Esophagus muscularis mucosa (tissue), 3 donors: ENCODE measurements at regions not wholly inside any gene's neighbourhood (a gene's known extent, or its start where the extent isn't known, plus 50 kb on each side); places are given as distances from the start of the nearest gene placed in this dataset.

Experiments
- POLR2A ChIP-seq: fragments of 450-650 bp; IDR thresholded peaks from one replicate; pipeline ENCODE4 v1.6.1; 2017; ENCODE audit warnings: antibody characterized with exemption, moderate library complexity, mild to moderate bottlenecking, low read depth
- POLR2AphosphoS5 ChIP-seq, 2 donors: sonication (generic); formaldehyde crosslinking; IDR thresholded peaks; one replicate each; pipeline ENCODE4 v1.6.1; 2017; ENCODE audit warnings: antibody characterized with exemption in 2 of 2
- TF ChIP-seq, protein P1 (sequence below), 3 experiments: fragments of 200-600 bp in 2 of 3; fragments of 450-650 bp in 1 of 3; sonication (generic) in 2 of 3; IDR thresholded peaks; one replicate each; pipeline ENCODE4 v1.5.1; 2017 to 2019; ENCODE audit warnings: antibody characterized with exemption in 3 of 3, mild to moderate bottlenecking in 2 of 3, moderate library complexity in 1 of 3

- no peak for TF ChIP-seq POLR2A
- no peak for TF ChIP-seq POLR2AphosphoS5 (IDR thresholded peaks at IDR 0.05)
- TF ChIP-seq, protein P1, sequence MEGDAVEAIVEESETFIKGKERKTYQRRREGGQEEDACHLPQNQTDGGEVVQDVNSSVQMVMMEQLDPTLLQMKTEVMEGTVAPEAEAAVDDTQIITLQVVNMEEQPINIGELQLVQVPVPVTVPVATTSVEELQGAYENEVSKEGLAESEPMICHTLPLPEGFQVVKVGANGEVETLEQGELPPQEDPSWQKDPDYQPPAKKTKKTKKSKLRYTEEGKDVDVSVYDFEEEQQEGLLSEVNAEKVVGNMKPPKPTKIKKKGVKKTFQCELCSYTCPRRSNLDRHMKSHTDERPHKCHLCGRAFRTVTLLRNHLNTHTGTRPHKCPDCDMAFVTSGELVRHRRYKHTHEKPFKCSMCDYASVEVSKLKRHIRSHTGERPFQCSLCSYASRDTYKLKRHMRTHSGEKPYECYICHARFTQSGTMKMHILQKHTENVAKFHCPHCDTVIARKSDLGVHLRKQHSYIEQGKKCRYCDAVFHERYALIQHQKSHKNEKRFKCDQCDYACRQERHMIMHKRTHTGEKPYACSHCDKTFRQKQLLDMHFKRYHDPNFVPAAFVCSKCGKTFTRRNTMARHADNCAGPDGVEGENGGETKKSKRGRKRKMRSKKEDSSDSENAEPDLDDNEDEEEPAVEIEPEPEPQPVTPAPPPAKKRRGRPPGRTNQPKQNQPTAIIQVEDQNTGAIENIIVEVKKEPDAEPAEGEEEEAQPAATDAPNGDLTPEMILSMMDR (IDR thresholded peaks at IDR 0.05): no peak
Observed at GRCh38 chr4:164359881-164360280, 394.1 kb upstream of the SMIM31 start.
